ENCODE measurements at regions not wholly inside any gene's neighbourhood (a gene's known extent, or its start where the extent isn't known, plus 50 kb on each side); places are given as distances from the start of the nearest gene placed in this dataset.

DNA sequence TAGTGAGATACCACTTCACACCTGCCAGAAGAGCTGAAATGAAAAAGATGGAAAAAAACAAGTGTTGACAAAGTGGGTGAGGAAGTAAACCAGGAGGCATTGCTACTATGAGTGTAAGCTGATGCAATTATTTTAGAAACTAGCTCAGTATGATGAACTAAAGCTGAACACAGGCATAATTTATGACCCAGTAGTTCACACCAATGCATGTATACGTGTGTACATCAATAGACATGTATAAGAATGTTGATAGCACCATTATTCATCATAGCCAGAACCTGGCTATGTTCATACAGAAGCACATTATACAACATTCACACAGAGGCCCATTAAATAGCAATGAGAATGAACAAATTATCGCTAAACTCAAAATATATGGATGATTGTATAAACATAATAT, 83.1 kb upstream of the SPOPL start:
- TF ChIP-seq, protein P1, sequence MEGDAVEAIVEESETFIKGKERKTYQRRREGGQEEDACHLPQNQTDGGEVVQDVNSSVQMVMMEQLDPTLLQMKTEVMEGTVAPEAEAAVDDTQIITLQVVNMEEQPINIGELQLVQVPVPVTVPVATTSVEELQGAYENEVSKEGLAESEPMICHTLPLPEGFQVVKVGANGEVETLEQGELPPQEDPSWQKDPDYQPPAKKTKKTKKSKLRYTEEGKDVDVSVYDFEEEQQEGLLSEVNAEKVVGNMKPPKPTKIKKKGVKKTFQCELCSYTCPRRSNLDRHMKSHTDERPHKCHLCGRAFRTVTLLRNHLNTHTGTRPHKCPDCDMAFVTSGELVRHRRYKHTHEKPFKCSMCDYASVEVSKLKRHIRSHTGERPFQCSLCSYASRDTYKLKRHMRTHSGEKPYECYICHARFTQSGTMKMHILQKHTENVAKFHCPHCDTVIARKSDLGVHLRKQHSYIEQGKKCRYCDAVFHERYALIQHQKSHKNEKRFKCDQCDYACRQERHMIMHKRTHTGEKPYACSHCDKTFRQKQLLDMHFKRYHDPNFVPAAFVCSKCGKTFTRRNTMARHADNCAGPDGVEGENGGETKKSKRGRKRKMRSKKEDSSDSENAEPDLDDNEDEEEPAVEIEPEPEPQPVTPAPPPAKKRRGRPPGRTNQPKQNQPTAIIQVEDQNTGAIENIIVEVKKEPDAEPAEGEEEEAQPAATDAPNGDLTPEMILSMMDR (IDR thresholded peaks at IDR 0.05; ENCODE audit: low read depth, low read length): no peak
- no peak for TF ChIP-seq POLR2A (IDR thresholded peaks at IDR 0.05; ENCODE audit: extremely low read depth, insufficient read length)
- no peak for TF ChIP-seq MYC (IDR thresholded peaks at IDR 0.05; ENCODE audit: low read depth, low read length)
- TF ChIP-seq, protein P2, sequence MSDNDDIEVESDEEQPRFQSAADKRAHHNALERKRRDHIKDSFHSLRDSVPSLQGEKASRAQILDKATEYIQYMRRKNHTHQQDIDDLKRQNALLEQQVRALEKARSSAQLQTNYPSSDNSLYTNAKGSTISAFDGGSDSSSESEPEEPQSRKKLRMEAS (IDR thresholded peaks at IDR 0.05; ENCODE audit: low read depth, low read length): no peak
